ENCODE measurements at regions not wholly inside any gene's neighbourhood (a gene's known extent, or its start where the extent isn't known, plus 50 kb on each side); places are given as distances from the start of the nearest gene placed in this dataset.
"Not testable (repeated sequence)": the region's sequence is repeated elsewhere in the genome, so short reads cannot be mapped to it uniquely, and the experiment has no call there.

DNA sequence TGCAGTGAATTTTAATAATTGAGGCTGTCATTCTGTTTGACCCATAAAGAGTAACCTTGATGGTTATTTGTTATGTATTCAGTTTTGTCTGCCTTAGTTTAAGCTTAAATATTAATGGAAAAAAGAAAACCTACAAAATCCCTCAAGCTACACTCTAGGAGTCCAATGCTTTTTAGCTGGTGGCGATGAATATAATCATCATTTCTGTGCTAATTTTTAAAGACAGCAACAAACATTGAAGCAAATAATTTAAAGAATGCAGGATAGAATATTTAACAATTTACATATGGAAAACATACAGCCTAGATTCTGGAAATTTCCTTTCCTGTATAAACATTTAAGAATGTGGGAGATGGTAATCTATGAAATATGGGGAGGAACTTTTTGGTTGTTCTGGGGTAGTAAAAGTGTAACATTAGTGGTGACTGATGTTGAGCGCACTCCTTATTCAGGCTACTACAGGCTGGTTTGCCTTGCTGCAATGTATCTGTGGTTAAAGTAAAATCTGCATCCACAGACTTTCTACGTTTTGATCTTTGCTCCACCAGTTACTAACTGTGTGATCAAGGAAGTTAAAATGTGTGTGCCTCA is 287.9 kb upstream of the DEFB112 start:
- no peak for DNase-seq (ENCODE audit: low spot score)

DNA sequence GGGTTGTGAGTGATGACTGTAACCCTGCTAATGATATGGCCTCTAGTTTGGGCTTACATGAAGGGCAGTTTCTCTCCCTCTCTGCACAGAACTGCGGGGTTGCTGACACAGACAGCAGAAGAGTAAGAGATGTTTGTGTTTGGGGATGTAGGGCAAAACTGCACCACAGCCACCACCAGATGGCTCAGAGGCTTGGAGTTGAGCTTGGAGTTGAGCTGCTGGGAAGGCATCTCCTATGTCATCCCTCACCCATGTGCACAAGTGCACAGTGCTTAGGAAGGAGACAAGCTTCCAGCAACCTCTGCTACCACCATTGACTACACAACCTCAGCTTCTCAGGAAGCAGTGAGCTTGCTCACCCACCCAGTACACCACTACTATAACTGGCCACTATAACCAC is 303.9 kb upstream of the DEFB112 start:
- no peak for DNase-seq (ENCODE audit: low spot score)

DNA sequence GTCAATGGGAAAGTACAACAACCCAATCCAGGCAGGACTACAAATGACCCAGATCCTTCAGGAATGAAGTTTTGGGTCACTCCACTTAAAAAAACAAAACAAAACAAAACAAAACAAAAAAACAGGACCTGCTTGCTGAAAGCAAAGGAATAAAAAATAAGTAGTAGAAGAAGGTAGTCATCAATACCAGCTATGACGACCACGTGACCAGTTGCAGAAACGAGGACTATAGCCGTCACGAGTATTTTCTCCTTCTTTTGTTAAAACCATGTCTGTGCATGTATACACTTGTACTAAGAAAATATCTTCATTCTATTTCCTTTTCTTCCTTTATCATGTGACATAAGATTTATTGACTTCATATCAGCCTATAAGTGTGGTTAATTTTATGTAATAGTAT is 308.4 kb upstream of the DEFB112 start:
- no peak for DNase-seq (ENCODE audit: low spot score)

DNA sequence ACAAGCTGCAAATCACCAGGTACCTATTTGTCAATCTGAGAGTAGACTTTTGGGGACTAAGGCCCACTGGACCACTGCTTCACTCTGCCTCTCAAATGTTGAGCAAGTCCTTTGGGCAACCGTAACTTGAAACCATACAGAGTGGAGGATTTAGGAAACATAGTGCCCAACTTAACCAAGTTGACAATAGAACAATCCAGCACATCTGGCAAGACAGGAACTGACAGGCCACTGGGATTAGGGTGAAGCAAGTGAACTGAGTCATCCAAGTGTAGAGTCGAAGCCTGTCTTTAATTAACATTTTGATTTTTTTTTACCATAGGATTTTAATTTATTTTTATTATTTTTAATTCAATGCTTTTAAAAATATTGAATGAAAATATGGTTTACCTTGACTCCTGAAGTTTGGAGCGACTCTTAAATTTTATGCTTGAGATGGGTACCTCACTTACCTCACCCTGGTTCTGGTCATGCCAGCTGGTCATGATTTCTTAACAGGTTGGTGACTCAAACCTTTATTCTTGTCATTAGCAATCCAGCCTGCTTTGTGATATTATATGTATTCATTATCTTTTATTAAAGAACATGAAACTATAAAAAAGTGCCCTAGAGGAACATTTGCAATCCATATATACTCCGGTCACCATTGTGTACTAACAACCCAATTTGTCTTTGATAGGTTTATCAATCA is 312.1 kb upstream of the DEFB112 start:
- no peak for DNase-seq (ENCODE audit: low spot score)

DNA sequence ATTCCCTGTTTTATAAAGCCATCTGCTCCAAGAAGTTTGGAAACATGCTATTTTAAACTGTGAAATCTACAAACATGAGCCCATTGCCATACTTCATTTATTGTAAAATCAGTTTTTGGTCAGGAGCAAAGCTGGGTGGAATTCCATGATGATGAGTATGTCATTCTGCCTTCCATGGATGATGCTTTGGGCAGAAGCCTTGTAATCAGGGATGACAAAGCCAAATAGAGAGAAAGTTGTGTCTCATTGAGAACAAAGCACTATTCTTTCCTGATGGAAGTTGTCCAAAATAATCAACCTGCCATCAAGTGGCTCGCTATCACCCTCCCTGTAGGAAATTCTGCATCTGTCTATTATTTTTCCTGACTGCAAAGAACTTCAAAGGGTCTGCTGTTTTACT is 313.0 kb upstream of the DEFB112 start:
- DNase-seq (ENCODE audit: low spot score): no peak

DNA sequence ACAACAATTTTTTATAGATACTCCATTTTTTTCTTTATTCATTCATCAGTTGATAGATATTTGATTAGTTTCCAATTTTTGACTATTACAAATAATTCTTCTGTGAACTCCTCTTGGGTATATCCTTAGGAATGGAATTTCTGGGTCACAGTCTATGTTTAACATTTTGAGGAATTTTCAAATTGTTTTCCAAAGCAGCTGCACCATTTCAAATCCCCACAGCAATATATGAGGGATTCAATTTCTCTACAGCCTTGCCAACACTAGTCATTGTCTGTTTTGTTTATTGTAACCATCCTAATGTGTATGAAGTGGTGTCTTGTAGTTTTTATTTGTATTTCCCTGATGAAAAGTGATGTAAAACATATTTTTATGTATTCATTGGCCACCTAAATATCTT is 320.3 kb upstream of the DEFB112 start:
- no peak for DNase-seq (ENCODE audit: low spot score)

DNA sequence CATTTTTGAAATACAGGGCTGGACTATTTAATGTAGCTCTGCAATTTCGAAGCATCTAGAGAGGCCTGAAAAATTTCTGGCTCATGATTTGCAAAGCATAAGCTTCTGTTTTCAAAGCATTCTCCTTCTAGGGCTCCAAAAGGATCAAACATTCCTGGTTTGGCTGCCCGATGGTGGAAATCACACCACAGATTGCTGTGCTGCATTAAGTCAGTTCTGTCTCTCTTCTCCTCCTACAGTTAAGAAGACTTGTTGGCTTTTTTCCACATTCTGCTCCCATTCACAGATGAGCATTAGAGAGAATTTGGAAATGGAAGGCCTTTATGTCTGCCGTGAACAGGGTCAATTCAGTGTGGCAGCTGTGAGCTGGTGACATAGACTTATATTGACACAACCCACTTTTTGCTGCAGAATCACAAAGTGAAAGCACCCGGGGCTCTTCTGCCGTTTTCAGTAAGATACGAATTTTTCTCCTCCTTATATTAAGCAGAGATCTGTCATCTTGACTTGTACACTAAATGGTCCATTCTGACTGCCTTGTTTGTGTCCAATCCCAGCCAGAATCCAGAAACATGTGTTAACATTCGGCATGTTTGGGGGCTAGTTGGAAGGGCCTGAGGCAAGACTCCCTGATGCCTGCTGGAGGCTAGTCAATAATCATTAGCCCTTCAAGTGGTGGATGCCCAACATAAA is 330.8 kb upstream of the DEFB112 start:
- no peak for DNase-seq (ENCODE audit: low spot score)

DNA sequence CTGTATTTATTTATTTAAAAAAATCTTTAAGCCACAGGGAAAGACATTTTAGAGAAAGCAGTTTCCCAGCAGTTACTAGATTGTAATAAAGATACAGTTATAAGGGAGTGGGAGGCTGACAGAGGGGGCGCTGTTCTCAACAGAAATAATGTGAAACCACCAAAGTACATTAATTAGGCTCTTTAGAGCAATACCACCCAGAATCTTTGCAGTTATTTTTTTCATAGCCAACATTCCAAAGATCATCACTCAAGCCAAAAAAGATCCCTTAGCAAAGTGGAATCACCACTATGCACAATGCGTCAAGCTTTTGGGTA is 331.3 kb upstream of the DEFB112 start:
- DNase-seq (ENCODE audit: low spot score): no peak

DNA sequence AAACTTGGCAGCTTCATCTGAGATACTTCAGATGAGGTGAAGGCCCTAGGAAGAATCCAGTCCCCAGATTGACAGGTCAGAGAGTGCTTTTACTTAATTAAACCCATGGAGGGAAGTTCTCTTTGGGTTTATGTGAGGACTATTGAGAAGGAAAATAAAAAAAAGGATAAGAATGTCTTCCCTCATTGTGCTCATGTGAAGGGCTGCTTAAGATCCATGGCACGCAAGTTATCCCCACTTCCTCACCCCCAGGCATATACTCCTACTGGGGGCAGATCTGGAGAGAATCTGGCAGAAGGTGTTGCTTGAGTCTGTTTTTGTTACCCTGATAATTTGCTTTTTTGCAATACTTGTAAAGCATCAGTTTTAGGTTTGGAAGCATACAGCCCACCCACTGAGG is 322.9 kb upstream of the TFAP2D start:
- DNase-seq (ENCODE audit: low spot score): no peak

DNA sequence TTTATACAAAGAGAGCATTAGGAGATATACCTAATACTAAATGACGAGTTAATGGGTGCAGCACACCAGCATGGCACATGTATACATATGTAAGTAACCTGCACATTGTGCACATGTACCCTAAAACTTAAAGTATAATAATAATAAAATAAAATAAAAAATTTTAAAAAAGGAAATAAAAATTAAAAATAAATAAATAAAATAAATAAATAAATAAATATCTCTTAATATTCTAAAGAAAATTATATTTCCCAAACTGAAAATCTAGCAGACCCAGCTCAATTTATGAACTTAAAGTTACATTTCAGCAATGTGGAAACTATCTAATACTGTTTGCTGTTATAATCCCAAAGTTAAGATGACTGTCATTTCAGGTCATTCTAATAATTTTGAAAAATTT is 319.2 kb upstream of the TFAP2D start:
- DNase-seq (ENCODE audit: low spot score): not testable (repeated sequence)

DNA sequence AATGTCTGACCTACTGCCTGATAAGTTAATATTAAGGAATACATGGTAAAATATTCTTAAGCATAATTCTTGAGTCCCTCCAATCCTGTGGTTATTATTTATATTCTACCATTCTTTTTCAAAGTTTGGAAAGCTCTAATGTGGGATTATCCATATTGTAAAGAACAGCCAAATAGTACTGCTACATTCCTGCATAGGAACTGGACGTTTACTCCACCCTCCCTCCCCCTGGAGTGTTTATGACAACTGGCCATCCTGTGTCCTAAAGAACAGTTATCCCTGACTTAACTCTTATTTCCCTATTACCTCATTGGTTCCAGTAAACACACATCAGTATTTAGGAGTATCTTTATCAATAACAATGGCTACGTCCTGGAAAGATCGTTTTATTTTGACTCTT is 308.7 kb upstream of the TFAP2D start:
- no peak for DNase-seq (ENCODE audit: low spot score)

DNA sequence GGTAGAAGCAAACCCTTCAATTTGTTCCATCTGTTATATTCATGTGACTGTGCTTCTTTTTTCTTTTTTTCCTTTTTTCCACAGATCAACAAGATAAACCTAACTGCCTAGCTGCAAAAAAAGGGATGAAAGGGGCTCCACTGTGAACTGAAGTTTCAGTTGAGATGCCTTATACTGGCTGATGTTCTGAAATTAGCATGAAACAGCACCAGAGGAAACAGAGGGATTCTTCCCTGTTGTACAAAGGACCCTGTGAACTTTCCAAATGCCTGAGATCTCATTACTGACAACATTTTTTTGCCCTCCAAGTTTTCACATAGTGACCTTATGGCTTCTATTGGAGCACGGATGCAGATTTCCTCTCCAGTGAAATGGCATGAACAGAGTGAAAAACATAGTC is 302.7 kb upstream of the TFAP2D start:
- DNase-seq (ENCODE audit: low spot score): no peak

DNA sequence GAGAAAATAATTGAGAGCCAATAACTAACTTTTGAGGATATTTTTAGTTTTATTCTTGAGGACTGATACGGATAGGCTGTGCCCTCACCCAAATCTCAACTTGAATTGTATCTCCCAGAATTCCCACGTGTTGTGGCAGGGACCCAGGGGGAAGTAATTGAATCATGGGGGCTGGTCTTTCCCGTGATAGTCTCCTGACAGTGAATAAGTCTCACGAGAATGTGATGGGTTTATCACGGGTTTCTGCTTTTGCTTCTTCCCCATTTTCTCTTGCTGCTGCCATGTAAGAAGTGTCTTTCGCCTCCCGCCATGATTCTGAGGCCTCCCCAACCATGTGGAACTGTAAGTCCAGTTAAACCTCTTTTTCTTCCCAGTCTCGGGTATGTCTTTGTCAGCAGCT is 292.3 kb upstream of the TFAP2D start:
- not testable (repeated sequence) for DNase-seq (ENCODE audit: low spot score)

DNA sequence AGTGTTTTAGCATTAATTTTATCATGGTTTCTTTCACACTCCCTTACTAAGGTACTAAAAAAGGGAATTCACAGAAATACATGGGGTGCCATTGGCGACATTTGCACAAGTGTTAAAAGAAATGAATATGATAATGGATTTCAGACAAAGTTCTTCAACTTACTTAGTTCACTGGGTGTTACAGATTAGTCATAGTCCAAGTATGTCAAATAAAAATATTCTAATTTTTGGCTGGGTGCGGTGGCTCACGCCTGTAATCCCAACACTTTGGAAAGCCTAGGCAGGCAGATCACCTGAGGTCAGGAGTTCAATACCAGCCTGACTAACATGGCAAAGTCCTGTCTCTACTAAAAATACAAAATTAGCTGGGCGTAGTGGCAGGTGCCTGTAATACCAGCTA is 286.1 kb upstream of the TFAP2D start:
- DNase-seq (ENCODE audit: low spot score): no peak

DNA sequence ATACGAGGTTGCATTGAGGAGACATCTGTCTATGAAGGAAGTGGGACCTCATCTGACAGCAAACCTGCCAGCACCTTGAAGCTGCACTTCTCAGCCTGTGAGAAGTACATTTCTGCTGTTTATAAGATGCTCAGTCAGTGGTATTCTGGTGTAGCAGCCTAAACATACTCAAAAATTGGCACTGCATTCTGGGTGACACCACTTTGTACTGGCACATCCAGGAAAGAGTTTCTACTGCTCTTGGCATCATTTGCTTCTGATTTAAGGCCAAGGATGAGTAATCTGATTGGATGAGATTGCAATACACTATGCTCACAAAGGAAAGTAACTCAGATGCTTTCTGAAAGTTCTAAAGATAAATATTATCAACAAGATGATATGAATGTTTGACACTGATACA is 275.4 kb upstream of the TFAP2D start:
- no peak for DNase-seq (ENCODE audit: low spot score)

DNA sequence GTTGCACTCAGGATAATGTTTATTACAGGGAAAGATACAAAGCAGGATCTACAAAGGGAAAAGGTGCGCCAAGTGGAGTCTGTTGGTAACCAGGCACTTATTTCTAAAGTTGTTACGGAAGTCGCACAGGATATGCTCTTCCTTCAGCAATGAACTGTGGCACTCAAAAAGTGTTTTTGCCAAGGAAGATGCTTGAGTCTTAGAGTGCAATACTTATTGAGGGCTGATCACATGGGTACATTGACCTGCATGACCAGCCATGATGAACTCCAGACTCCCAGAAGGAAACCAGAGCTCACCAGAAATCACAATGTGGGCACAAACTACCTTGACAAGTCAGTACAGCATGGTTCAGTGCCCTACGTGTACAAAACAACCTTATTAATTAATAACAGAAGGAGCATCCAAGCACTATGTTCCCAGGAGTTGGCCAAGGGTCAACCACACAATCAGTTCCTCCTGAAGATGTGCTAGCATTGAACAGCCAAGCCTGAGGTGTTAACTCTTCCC is 270.7 kb upstream of the TFAP2D start:
- DNase-seq (ENCODE audit: low spot score): no peak

DNA sequence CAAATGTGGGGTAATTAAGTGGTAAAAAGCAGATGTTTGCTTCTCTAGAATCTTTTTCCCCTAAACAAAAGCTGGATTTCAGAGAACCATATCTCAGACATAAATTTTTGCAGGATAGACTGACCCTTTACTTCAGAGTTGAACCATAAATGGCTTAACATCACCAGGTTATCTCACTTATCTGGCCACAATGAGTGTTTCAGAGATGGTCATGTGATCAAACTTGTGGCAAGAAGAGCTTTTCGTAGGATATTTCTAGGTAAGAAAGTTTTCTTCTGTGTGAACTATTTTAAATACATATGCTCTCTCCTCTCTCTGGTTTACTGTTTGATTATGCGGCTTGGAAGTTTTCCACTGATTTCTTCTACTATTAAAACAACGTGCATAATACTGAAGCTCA is 270.2 kb upstream of the TFAP2D start:
- no peak for DNase-seq (ENCODE audit: low spot score)

DNA sequence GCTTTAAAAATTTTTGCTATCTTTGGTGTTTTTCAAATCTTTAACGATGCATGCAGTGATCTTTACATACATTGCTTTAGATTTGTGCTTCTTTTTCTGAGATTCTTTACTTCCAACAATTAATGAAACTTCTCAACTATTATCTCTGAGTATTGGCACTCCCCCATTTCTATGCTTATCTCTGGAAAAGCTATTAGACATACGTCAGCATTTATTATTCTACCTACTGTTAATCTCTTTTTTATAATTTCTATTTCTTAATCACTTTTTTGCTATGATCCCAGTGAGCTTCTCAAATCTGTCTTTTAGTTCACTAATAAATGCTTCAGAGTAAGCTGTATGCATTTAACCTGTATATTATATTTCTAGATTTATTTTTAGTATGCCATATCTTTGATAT is 264.2 kb upstream of the TFAP2D start:
- no peak for DNase-seq (ENCODE audit: low spot score)

DNA sequence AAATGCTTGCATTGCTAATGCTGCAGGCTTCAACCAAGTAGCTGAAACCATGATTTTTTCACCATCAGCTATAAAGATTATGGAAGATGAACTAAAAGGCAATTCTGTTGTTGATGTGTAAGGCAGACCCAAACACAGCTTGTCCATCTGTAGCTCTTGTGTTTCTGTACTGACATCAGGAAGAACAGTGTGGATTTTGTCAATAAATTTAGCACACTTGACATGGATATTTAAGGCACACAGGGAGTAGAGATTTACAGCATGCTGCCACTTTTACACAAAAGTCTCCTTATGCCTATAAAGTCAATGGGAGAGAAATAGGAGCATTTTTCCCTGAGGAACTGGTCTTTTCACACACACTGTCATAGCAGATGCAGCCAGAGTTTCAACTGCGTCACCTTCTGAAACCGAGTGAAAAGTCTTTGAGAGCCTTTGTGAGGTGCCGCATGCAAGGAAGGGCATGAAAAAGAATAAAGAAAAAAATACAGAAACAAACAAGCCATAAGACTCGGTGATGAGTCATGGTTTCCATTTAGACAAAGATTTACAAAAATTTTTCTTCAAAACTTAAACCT is 261.4 kb upstream of the TFAP2D start:
- no peak for DNase-seq (ENCODE audit: low spot score)

DNA sequence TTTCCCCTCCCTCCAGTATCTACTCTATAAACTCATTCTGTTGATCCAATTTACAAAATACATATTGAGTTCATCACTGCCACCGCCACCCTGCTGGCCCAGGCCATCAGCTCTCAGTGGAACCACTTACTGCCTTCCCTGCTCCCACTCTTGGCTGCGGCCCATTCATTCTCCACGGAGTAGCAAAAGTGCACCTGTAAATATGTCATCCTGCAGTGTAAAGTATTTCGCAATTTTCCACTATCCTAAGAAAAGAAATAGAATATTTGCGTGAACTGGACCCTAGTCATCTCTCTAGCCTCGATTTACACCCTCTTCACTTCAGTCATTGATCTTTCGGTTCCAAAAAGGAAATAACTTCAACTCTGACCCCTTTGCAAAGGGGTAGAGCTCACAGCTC is 258.3 kb upstream of the TFAP2D start:
- DNase-seq (ENCODE audit: low spot score): no peak

DNA sequence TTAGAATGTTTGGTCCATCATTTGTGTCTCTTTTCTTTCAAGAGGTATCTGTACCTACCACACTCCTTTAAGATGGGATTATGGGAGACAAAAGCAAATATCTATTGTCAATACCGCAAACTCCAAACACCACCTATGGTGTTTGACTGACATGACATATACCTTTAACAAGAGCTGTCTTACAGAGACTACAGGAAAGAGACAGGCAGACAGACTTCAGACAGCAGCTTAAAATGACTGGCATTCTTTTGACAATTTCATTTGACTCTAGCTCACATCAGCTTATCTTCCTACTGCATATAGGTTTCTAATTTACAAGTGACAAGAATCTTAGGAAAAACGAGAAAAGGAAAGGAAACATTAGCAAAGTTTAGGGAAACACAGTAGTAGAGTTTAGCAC is 256.0 kb upstream of the TFAP2D start:
- DNase-seq (ENCODE audit: low spot score): no peak

DNA sequence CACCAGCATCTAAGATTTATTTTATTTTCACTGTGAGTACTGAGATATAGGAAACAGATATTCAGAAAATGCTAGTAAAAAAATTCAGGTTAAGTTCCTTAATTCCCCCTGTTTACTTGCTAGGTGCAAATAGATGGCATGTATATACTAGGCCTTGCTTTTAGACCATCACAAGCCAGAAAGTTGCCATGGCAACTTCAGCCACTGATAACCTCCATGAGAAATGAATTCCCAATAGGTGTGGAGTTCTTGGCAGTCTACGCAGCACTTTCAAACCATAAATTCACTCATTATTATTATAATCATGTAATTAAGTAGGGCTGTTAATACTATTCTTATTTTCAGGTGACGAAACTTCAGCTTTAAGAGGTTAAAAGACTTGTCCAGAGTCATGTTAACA is 251.6 kb upstream of the TFAP2D start:
- no peak for DNase-seq (ENCODE audit: low spot score)

DNA sequence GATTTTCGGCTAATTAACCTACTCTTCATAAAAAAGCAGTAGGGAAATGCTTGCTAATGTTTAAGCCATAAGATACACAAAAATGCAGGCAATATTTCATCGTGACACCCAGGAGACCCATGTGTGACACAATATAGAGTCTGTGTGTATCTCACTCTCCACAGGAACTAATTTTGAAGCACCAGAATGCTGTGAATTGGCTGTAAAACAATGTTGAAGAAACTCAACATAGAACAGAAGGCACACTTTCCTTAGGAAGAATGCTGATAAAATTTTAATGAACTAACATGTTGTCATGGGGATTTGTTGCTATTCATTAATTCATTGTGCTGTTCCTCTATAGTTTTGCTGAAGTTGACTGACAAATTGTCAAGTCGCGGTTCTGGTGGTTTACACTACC is 249.4 kb upstream of the TFAP2D start:
- DNase-seq (ENCODE audit: low spot score): no peak
